HG02642 (cell line): ENCODE measurements at regions not wholly inside any gene's neighbourhood (a gene's known extent, or its start where the extent isn't known, plus 50 kb on each side); places are given as distances from the start of the nearest gene placed in this dataset.

Source experiments
- ATAC-seq: cut with Tn5 transposase; IDR thresholded peaks from one replicate; pipeline ENCODE4 v1.9.1; 2021; ENCODE audit warnings: mild to moderate bottlenecking; ENCODE audit not compliant: unreplicated experiment, poor library complexity

- no peak for ATAC-seq
Measured at GRCh38 chr21:24217151-24217550, 1390.1 kb downstream of the MRPL39 start.

GRCh38 chr21:24210130-24210529, 1397.2 kb downstream of the MRPL39 start:
- no peak for ATAC-seq

- ATAC-seq = no peak
Measured at GRCh38 chr21:24208562-24209260, 1398.6 kb downstream of the MRPL39 start.

GRCh38 chr21:24205319-24205718, 1402.0 kb downstream of the MRPL39 start:
- no peak for ATAC-seq

GRCh38 chr21:24204641-24205040, 1402.6 kb downstream of the MRPL39 start:
- no peak for ATAC-seq

- ATAC-seq = peak; percentile 75
Measured at GRCh38 chr21:24200052-24200451, 1407.2 kb downstream of the MRPL39 start.

GRCh38 chr21:24197923-24198322, 1409.4 kb downstream of the MRPL39 start:
- no peak for ATAC-seq

- peak; percentile 48 for ATAC-seq
Measured at GRCh38 chr21:24197132-24197643, 1410.1 kb downstream of the MRPL39 start.

- no peak for ATAC-seq
Measured at GRCh38 chr21:24188506-24188905, 1418.8 kb downstream of the MRPL39 start.

GRCh38 chr21:24183077-24183476, 1424.2 kb downstream of the MRPL39 start:
- ATAC-seq = no peak

- ATAC-seq = no peak
Measured at GRCh38 chr21:24179110-24179509, 1428.2 kb downstream of the MRPL39 start.

GRCh38 chr21:24175106-24175505, 1432.2 kb downstream of the MRPL39 start:
- ATAC-seq = no peak

GRCh38 chr21:24171736-24172135, 1435.5 kb downstream of the MRPL39 start:
- ATAC-seq = no peak

GRCh38 chr21:24163539-24163938, 1443.7 kb downstream of the MRPL39 start:
- ATAC-seq = no peak

- ATAC-seq = no peak
Measured at GRCh38 chr21:24160528-24160927, 1446.8 kb downstream of the MRPL39 start.

GRCh38 chr21:24153137-24153536, 1454.1 kb downstream of the MRPL39 start:
- no peak for ATAC-seq

GRCh38 chr21:24150753-24151152, 1456.5 kb downstream of the MRPL39 start:
- no peak for ATAC-seq

GRCh38 chr21:24148461-24148860, 1458.8 kb downstream of the MRPL39 start:
- ATAC-seq = no peak

- no peak for ATAC-seq
Measured at GRCh38 chr21:24147674-24148073, 1459.6 kb downstream of the MRPL39 start.

GRCh38 chr21:24131056-24131455, 1476.2 kb downstream of the MRPL39 start:
- no peak for ATAC-seq

GRCh38 chr21:24127651-24128050, 1479.6 kb downstream of the MRPL39 start:
- no peak for ATAC-seq

GRCh38 chr21:24123785-24124184, 1483.5 kb downstream of the MRPL39 start:
- ATAC-seq = no peak
